ENCODE measurements at regions not wholly inside any gene's neighbourhood (a gene's known extent, or its start where the extent isn't known, plus 50 kb on each side); places are given as distances from the start of the nearest gene placed in this dataset.

DNA sequence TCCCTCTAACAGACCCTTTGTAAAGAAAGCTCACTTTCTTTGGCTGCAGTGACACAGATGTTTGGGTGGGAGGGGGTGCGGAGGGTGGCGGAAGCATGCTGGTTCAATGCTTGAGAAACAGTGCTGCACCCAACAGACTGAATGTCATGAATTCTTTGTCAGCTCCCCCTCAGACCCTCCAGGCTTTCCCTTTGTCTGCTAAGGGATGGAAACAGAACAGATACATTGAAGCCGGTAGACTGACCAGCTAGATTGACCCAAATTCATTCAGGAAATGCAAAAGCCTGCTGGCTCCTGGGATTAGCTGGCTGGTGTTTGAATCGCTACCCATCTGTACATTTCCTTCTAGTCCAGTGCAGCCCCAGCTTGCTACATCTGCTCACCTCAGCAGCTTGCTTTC, 90.8 kb upstream of the PAK3 start:
- Histone ChIP-seq H2BK20ac (ENCODE audit: low read depth, low read length) (no peak overlapping the region), H3K4me2 (ENCODE audit: low read depth, low read length) (no peak overlapping the region), H3K9me1 (ENCODE audit: insufficient read depth, low read length) (no peaks in the 10 kb centered on the region), H3K79me1 (ENCODE audit: low read depth in 1 of 2, low read length in 2 of 2) (no peaks in the 10 kb centered on the region), H3K14ac (replicated peaks; ENCODE audit: low read depth, low read length) (no peak overlapping the region), H2BK15ac (ENCODE audit: low read depth, low read length) (no peak overlapping the region), H4K8ac (ENCODE audit: low read depth in 2 of 2, low read length in 2 of 2) (no peak overlapping the region), H2AK9ac (replicated peaks; ENCODE audit: low read depth, low read length, poor library complexity) (no peak overlapping the region), H2BK5ac (ENCODE audit: low read depth, low read length, poor library complexity, severe bottlenecking) (no peak overlapping the region), H2AFZ (replicated peaks; ENCODE audit: low read length, poor library complexity) (no peak overlapping the region), H3K36me3 (ENCODE audit: control insufficient read depth, insufficient read depth, low read length) (no peaks in the 10 kb centered on the region), H3K9me3 (ENCODE audit: control insufficient read depth, insufficient read depth, low read length) (no peaks in the 10 kb centered on the region), H4K91ac (ENCODE audit: insufficient read depth, low read depth, low read length) (no peak overlapping the region), H3K4ac (ENCODE audit: low read depth, low read length) (no peak overlapping the region), H3K4me3 (ENCODE audit: insufficient read depth, low read depth, low read length) (no peak overlapping the region), H3K27ac (ENCODE audit: insufficient read depth, low read length) (no peak overlapping the region), H3K23ac (ENCODE audit: low read depth, low read length) (no peak overlapping the region), H4K5ac (ENCODE audit: low read depth, low read length) (no peak overlapping the region), H2AK5ac (ENCODE audit: low read depth, low read length) (no peak overlapping the region), H3K4me1 (ENCODE audit: control insufficient read depth, insufficient read depth, low read length) (no peaks in the 10 kb centered on the region), H4K20me1 (ENCODE audit: insufficient read depth, low read length) (no peaks in the 10 kb centered on the region), H3K9ac (ENCODE audit: low read depth, low read length) (no peak overlapping the region), H3K56ac (ENCODE audit: extremely low read depth, insufficient read depth, low read length) (no peak overlapping the region), H2BK120ac (ENCODE audit: low read depth, low read length) (no peak overlapping the region), H3K18ac (ENCODE audit: low read depth, low read length) (no peak overlapping the region), H3K27me3 (ENCODE audit: control insufficient read depth, insufficient read depth, low read length) (peaks cover 15% of the 10 kb centered on the region)
- ATAC-seq (ENCODE audit: low read depth) (no peak), DNase-seq (no peak)
- in situ Hi-C loops (cut with MboI; ENCODE audit: low sequenced_read_pairs): no loop called here
- dilution Hi-C loops (cut with HindIII; ENCODE audit: low sequenced_read_pairs, unreplicated experiment): no loop called here
- BruUV-seq (replicated peaks): no TSS peak
- CTCF ChIA-PET: no interaction called here
- TF ChIP-seq, protein P1, sequence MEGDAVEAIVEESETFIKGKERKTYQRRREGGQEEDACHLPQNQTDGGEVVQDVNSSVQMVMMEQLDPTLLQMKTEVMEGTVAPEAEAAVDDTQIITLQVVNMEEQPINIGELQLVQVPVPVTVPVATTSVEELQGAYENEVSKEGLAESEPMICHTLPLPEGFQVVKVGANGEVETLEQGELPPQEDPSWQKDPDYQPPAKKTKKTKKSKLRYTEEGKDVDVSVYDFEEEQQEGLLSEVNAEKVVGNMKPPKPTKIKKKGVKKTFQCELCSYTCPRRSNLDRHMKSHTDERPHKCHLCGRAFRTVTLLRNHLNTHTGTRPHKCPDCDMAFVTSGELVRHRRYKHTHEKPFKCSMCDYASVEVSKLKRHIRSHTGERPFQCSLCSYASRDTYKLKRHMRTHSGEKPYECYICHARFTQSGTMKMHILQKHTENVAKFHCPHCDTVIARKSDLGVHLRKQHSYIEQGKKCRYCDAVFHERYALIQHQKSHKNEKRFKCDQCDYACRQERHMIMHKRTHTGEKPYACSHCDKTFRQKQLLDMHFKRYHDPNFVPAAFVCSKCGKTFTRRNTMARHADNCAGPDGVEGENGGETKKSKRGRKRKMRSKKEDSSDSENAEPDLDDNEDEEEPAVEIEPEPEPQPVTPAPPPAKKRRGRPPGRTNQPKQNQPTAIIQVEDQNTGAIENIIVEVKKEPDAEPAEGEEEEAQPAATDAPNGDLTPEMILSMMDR (conservative IDR thresholded peaks at IDR 0.05; ENCODE audit: low read depth, low read length): no peak
- TF ChIP-seq CEBPB (IDR thresholded peaks at IDR 0.05; ENCODE audit: low read depth, low read length): no peak
- no peak for TF ChIP-seq BHLHE40 (IDR thresholded peaks at IDR 0.05; ENCODE audit: low read depth, low read length)
- no peak for TF ChIP-seq MXI1 (IDR thresholded peaks at IDR 0.05; ENCODE audit: borderline replicate concordance, low read depth, low read length)
- TF ChIP-seq MAZ (IDR thresholded peaks at IDR 0.05; ENCODE audit: borderline replicate concordance, low read depth, low read length): no peak
- intact Hi-C loops (cut with micrococcal nuclease): no loop called here
- WGBS, 2 experiments (ENCODE audit: extremely low coverage in 2 of 2, insufficient read length in 1 of 2): no CpG with 5 or more reads among the region's 4 CpGs
- POLR2A ChIA-PET (ENCODE audit: unreplicated experiment): no interaction called here
